Cardiac fibroblast (primary cell): ENCODE measurements at regions not wholly inside any gene's neighbourhood (a gene's known extent, or its start where the extent isn't known, plus 50 kb on each side); places are given as distances from the start of the nearest gene placed in this dataset.
A peak's percentile ranks its signal among the peaks of the same experiment; 100 is the strongest.

Experiments used
- DNase-seq, 2 donors: peaks; one replicate each; pipeline versions ENCODE4 v3.0.0 to v3.0.0-alpha.2; 2010; ENCODE audit warnings: low read depth in 2 of 2
- H3K4me3 ChIP-seq, 2 donors: replicated peaks in 1 of 2; 1 replicate in 1 of 2; 2 replicates in 1 of 2; pipeline ENCODE4 v1.5.1; 2011; ENCODE audit warnings: low read depth in 2 of 2, low read length in 2 of 2, mild to moderate bottlenecking in 2 of 2, moderate library complexity in 1 of 2
- TF ChIP-seq, protein P1 (sequence below): IDR thresholded peaks from one replicate; pipeline ENCODE4 v1.5.1; 2011; ENCODE audit warnings: low read depth, mild to moderate bottlenecking, low read length, inconsistent platforms

DNA sequence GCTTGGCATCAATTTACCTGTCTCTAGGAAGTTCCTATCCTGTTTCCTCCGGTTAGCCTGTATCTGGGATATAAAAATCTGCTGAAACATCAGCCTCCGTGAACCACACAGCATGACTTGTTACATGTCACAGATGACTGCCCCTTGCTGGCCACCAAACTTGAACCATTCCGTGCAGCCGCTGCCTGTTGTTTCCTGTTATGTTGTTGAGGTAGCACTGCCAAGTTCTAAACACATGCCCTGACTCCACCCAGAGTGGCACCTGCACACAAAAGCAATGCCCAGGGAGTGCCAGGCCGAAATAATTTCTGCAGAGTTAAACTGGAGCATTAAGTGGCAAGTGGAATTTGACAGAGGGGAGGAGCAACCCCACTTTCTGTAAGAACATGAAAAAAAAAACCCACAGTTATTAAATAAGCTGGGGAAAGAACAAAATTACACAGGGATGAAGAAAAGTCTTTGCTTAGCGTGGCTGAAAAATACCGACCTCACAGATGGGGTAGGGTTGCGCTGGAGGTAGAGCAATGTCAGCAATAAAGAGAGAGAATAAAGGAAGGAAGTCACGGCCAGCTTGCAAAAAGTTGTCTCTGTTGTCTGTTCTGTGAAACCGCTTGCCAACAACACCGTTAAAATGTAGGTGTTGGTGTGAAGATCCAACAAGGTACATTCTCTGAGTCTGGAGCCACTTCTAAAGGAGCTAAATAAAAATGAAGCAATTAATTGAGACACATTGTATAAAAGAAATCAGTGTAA is 174.6 kb upstream of the CDH13 start:
- DNase-seq = no peak
- no peak overlapping the region for H3K4me3 ChIP-seq
- TF ChIP-seq, protein P1, sequence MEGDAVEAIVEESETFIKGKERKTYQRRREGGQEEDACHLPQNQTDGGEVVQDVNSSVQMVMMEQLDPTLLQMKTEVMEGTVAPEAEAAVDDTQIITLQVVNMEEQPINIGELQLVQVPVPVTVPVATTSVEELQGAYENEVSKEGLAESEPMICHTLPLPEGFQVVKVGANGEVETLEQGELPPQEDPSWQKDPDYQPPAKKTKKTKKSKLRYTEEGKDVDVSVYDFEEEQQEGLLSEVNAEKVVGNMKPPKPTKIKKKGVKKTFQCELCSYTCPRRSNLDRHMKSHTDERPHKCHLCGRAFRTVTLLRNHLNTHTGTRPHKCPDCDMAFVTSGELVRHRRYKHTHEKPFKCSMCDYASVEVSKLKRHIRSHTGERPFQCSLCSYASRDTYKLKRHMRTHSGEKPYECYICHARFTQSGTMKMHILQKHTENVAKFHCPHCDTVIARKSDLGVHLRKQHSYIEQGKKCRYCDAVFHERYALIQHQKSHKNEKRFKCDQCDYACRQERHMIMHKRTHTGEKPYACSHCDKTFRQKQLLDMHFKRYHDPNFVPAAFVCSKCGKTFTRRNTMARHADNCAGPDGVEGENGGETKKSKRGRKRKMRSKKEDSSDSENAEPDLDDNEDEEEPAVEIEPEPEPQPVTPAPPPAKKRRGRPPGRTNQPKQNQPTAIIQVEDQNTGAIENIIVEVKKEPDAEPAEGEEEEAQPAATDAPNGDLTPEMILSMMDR = no peak

DNA sequence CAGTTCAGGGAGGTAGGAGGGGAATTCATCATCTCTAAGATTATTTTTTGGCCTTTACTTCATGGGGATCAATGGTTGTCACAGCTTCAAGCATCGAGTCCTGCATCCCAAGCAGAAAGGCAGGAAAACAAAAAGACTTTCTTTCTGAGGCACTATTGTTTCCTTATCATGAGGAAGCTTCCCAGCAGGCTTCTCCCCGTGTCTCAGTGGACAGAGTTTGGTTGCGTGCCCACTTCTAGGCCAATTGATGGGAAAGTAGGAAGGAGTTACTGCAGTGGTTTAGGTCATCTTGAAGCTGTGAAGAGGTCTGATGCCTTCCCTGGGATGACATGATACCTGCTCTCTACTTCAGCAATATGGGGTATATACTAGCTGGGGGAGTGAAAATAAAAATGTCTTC is 175.3 kb upstream of the CDH13 start:
- H3K4me3 ChIP-seq = no peak overlapping the region
- TF ChIP-seq, protein P1 = no peak
- no peak for DNase-seq

DNA sequence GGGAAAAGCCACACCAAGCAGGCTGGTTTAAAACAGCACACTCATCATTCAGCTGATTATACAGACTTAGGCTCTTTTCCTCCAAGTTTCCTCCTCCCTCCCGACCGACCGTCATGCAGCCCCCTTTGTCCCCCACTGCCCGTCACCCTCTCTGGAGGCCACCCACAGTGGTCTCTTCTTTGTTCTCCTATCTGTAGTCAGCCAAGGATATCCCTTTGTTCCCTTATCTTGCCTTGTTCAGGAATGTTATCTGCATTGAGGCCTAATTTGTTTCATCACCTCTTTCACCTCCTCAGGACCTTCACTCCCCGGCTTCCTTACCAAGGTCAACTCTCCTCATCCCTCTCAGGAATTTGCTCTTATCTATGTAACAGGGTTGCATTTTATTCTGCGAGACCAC is 186.4 kb upstream of the CDH13 start:
- no peak overlapping the region for H3K4me3 ChIP-seq
- TF ChIP-seq, protein P1 = no peak
- no peak for DNase-seq

DNA sequence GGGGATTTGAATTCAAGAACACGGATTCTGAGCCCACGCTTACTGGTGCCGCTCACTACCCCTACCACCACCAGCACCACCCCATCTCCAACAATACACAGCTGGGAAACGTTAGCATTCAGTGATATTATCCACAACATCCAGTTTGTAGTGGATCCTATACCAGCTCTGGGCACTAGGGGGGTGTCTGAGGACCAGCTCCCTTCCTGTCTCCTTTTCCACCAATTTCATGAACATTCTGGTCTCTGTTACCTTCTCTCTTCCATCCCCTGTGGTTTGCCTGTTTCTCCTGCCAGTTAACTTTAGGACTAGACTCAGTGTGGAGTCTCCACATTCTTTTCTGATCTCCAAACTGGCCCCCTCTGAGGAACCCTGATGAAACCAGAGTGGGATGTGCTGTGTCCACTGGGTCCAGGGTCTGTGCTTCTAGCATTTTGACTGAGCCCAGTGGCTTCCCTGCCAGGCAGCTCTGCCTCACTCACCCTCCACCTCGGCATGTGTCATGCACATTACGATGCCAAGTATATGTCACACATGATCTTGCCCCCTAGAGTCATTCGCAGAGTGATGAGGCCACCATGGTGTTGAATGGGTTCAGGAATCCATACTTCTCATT is 187.0 kb upstream of the CDH13 start:
- TF ChIP-seq, protein P1 = peak; percentile 53
- DNase-seq = peak; percentile 10 to 20

DNA sequence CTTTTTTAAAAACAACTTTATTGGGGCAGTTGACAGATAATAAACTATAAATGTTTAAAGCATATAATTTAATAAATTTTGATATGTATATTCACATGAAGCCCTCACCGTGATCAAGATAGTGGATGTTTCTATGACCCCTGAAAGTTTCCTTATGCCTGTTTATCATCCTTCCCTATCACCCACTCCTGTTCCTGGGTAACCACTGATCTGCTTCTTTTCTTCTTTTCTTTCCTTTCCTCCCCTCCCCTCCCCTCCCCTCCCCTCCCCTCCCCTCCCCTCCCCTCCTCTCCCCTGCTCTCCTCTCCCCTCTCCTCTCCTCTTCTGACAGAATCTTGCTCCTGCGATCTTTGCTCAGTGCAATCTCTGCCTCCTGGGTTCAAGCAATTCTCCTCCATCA is 193.7 kb upstream of the CDH13 start:
- no peak overlapping the region for H3K4me3 ChIP-seq
- DNase-seq = no peak
- TF ChIP-seq, protein P1 = no peak

More for the DNA sequence above, 187.0 kb upstream of the CDH13 start:
- H3K4me3 ChIP-seq = no peak overlapping the region

DNA sequence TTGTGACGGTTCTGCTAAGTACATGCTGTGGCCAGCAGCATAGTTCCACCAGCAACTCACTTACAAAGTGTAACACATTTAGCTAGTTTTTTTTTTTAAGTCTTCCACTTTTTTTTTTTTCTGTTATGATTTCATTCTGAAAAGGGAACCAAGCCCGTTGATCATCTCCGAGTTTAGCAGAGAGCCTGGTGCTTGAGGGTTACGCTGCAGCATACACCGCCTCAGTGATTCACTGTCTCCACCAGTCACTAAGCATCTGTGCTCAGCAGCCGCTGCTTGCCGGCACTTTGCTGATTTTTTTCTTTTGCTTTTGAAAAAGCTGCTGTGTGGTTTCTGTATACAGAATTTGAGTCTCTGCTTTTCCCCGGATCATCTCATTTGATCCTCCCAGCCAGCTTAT is 194.5 kb upstream of the CDH13 start:
- no peak overlapping the region for H3K4me3 ChIP-seq
- TF ChIP-seq, protein P1 = no peak
- DNase-seq = no peak
